WTC11 (cell line): ENCODE measurements at regions not wholly inside any gene's neighbourhood (a gene's known extent, or its start where the extent isn't known, plus 50 kb on each side); places are given as distances from the start of the nearest gene placed in this dataset.

Experiments used
- ATAC-seq: fragments of 200-7000 bp; cut with Tn5 transposase; 2 replicates; pipeline ENCODE4 v1.10.0; 2021; ENCODE audit warnings: mild to moderate bottlenecking, moderate library complexity
- CTCF ChIA-PET: fragments of 300-600 bp; sonication (Branson Sonifier 250); formaldehyde crosslinking; loops from one replicate; lab custom pipeline; 2021; ENCODE audit warnings: antibody characterized with exemption; lab: Charles Lee
- POLR2A ChIA-PET: fragments of 350-600 bp; sonication (Branson Sonifier 250); formaldehyde crosslinking; loops from one replicate; lab custom pipeline; 2021; ENCODE audit warnings: antibody characterized with exemption; lab: Charles Lee
- DNase-seq: peaks from one replicate; pipeline ENCODE4 v3.0.0; 2021; ENCODE audit warnings: low spot score
- H3K27ac Mint-ChIP-seq: 2 replicates; pipeline ENCODE4 v1.8.0; 2021; ENCODE audit warnings: mixed read lengths
- H3K27me3 Mint-ChIP-seq: 2 replicates; pipeline ENCODE4 v1.8.0; 2021; ENCODE audit warnings: low read depth, mild to moderate bottlenecking, moderate library complexity, mixed read lengths
- H3K36me3 Mint-ChIP-seq: 2 replicates; pipeline ENCODE4 v1.8.0; 2021; ENCODE audit warnings: mixed read lengths
- H3K4me1 Mint-ChIP-seq: 2 replicates; pipeline ENCODE4 v1.8.0; 2022; ENCODE audit warnings: mixed read lengths
- H3K4me3 Mint-ChIP-seq: 2 replicates; pipeline ENCODE4 v1.8.0; 2021; ENCODE audit warnings: mild to moderate bottlenecking, moderate library complexity, mixed read lengths
- H3K9me3 Mint-ChIP-seq: 2 replicates; pipeline ENCODE4 v1.8.0; 2021; ENCODE audit warnings: mixed read lengths
- GRHL2 ChIP-seq: fragments of 250-450 bp; sonication (Bioruptor Pico); IDR thresholded peaks from 2 replicates; pipeline ENCODE4 v1.8.0; 2022; ENCODE audit warnings: mild to moderate bottlenecking, moderate library complexity; ENCODE audit not compliant: insufficient replicate concordance, severe bottlenecking
- KAT7 ChIP-seq: sonication (generic); formaldehyde crosslinking; IDR thresholded peaks from 2 replicates; pipeline ENCODE4 v1.8.1; 2023; ENCODE audit warnings: missing genetic modification reagents, mild to moderate bottlenecking, borderline replicate concordance
- RELA ChIP-seq: sonication (generic); formaldehyde crosslinking; IDR thresholded peaks from 2 replicates; pipeline ENCODE4 v1.8.1; 2022; ENCODE audit warnings: missing genetic modification reagents, mild to moderate bottlenecking, borderline replicate concordance
- TCF7 ChIP-seq: sonication (generic); formaldehyde crosslinking; IDR thresholded peaks from 2 replicates; pipeline ENCODE4 v1.8.0; 2022; ENCODE audit warnings: mild to moderate bottlenecking, low read depth, missing genetic modification reagents, moderate library complexity
- TEAD4 ChIP-seq: sonication (generic); formaldehyde crosslinking; IDR thresholded peaks from 2 replicates; pipeline ENCODE4 v1.8.0; 2022; ENCODE audit warnings: mild to moderate bottlenecking, missing genetic modification reagents
- ZNF232 ChIP-seq: sonication (generic); formaldehyde crosslinking; IDR thresholded peaks from 2 replicates; pipeline ENCODE4 v1.8.0; 2022; ENCODE audit warnings: mild to moderate bottlenecking, missing genetic modification reagents
- ZNF671 ChIP-seq: fragments of 250-450 bp; sonication (Bioruptor Pico); IDR thresholded peaks from 2 replicates; pipeline ENCODE4 v1.8.0; 2021; ENCODE audit warnings: mild to moderate bottlenecking
- TF ChIP-seq, protein P1 (sequence below): sonication (generic); formaldehyde crosslinking; IDR thresholded peaks from 2 replicates; pipeline ENCODE4 v1.8.0; 2022; ENCODE audit warnings: missing genetic modification reagents
- TF ChIP-seq, protein P2 (sequence below): sonication (generic); formaldehyde crosslinking; IDR thresholded peaks from 2 replicates; pipeline ENCODE4 v1.8.1; 2022; ENCODE audit warnings: low read depth, mild to moderate bottlenecking, moderate library complexity, missing genetic modification reagents, borderline replicate concordance
- TF ChIP-seq, protein P3 (sequence below): sonication (generic); formaldehyde crosslinking; conservative IDR thresholded peaks from 2 replicates; pipeline ENCODE4 v1.8.1; 2022; ENCODE audit warnings: mild to moderate bottlenecking, missing genetic modification reagents
- TF ChIP-seq, protein P4 (sequence below): sonication (generic); formaldehyde crosslinking; IDR thresholded peaks from 2 replicates; pipeline ENCODE4 v1.8.1; 2022; ENCODE audit warnings: missing genetic modification reagents, borderline replicate concordance
- TF ChIP-seq, protein P5 (sequence below): sonication (generic); formaldehyde crosslinking; conservative IDR thresholded peaks from 2 replicates; pipeline ENCODE4 v1.8.1; 2023; ENCODE audit warnings: mild to moderate bottlenecking, low read depth, missing genetic modification reagents, moderate library complexity
- TF ChIP-seq, protein P6 (sequence below): fragments of 250-450 bp; sonication (Bioruptor Pico); IDR thresholded peaks from 2 replicates; pipeline ENCODE4 v1.9.0; 2021; ENCODE audit warnings: mild to moderate bottlenecking
- TF ChIP-seq, protein P7 (sequence below): sonication (generic); formaldehyde crosslinking; IDR thresholded peaks from 2 replicates; pipeline ENCODE4 v1.8.1; 2023; ENCODE audit warnings: mild to moderate bottlenecking, moderate library complexity, missing genetic modification reagents
- TF ChIP-seq, protein P8 (sequence below): sonication (generic); formaldehyde crosslinking; IDR thresholded peaks from 2 replicates; pipeline ENCODE4 v1.8.1; 2023; ENCODE audit warnings: mild to moderate bottlenecking, missing genetic modification reagents
- TF ChIP-seq, protein P9 (sequence below): sonication (generic); formaldehyde crosslinking; IDR thresholded peaks from 2 replicates; pipeline ENCODE4 v1.8.1; 2022; ENCODE audit warnings: low read depth, missing genetic modification reagents, borderline replicate concordance

DNA sequence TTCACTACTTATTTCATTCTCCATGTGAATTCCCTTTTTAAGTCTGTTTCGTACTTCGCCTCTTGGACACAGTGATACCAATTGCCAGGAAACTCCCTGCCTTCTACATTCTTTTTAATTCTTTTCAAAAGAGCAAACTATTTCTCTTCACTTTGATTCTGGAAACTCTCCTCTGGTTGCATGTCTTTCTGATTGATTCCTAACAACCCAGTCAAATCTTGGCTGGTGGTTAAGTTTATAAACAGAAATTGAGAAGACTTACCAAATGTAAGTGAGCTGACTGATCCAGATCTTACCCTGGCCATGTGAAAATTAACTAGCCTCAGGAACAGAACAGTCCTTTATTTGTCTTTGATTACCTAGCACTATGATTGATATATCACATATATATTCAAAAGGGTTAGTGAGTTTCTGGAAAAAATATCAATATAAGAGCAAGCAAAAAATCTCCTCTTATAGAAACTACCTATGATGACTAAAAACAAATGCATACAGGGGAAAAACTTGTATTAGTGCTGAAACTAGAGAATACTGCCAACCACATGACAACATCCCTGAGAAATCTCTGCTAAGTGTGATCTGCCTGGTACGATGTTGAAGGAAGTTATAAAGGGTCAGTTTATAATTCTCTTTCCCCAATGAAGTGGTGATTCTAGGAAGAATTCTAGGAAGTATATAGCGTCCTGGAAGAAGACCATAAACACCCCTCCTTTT lies 152.6 kb upstream of the HTR2A start:
- Mint-ChIP-seq H3K27me3 (no peaks in the 10 kb centered on the region), H3K36me3 (no peaks in the 10 kb centered on the region), H3K27ac (no peak overlapping the region; the same call in 1 of the 2 replicates), H3K9me3 (no peaks in the 10 kb centered on the region), H3K4me3 (no peak overlapping the region), H3K4me1 (peaks cover 26% of the 10 kb centered on the region)
- POLR2A ChIA-PET = no interaction called here
- TF ChIP-seq, protein P1, sequence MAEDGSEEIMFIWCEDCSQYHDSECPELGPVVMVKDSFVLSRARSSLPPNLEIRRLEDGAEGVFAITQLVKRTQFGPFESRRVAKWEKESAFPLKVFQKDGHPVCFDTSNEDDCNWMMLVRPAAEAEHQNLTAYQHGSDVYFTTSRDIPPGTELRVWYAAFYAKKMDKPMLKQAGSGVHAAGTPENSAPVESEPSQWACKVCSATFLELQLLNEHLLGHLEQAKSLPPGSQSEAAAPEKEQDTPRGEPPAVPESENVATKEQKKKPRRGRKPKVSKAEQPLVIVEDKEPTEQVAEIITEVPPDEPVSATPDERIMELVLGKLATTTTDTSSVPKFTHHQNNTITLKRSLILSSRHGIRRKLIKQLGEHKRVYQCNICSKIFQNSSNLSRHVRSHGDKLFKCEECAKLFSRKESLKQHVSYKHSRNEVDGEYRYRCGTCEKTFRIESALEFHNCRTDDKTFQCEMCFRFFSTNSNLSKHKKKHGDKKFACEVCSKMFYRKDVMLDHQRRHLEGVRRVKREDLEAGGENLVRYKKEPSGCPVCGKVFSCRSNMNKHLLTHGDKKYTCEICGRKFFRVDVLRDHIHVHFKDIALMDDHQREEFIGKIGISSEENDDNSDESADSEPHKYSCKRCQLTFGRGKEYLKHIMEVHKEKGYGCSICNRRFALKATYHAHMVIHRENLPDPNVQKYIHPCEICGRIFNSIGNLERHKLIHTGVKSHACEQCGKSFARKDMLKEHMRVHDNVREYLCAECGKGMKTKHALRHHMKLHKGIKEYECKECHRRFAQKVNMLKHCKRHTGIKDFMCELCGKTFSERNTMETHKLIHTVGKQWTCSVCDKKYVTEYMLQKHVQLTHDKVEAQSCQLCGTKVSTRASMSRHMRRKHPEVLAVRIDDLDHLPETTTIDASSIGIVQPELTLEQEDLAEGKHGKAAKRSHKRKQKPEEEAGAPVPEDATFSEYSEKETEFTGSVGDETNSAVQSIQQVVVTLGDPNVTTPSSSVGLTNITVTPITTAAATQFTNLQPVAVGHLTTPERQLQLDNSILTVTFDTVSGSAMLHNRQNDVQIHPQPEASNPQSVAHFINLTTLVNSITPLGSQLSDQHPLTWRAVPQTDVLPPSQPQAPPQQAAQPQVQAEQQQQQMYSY = no peak
- TF ChIP-seq KAT7 (CRISPR knock-in tag) (no peak), TEAD4 (CRISPR knock-in tag) (no peak)
- TF ChIP-seq, protein P2, sequence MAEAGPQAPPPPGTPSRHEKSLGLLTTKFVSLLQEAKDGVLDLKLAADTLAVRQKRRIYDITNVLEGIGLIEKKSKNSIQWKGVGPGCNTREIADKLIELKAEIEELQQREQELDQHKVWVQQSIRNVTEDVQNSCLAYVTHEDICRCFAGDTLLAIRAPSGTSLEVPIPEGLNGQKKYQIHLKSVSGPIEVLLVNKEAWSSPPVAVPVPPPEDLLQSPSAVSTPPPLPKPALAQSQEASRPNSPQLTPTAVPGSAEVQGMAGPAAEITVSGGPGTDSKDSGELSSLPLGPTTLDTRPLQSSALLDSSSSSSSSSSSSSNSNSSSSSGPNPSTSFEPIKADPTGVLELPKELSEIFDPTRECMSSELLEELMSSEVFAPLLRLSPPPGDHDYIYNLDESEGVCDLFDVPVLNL (CRISPR knock-in tag) = no peak
- TF ChIP-seq, protein P3, sequence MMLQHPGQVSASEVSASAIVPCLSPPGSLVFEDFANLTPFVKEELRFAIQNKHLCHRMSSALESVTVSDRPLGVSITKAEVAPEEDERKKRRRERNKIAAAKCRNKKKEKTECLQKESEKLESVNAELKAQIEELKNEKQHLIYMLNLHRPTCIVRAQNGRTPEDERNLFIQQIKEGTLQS = no peak
- TF ChIP-seq, protein P4, sequence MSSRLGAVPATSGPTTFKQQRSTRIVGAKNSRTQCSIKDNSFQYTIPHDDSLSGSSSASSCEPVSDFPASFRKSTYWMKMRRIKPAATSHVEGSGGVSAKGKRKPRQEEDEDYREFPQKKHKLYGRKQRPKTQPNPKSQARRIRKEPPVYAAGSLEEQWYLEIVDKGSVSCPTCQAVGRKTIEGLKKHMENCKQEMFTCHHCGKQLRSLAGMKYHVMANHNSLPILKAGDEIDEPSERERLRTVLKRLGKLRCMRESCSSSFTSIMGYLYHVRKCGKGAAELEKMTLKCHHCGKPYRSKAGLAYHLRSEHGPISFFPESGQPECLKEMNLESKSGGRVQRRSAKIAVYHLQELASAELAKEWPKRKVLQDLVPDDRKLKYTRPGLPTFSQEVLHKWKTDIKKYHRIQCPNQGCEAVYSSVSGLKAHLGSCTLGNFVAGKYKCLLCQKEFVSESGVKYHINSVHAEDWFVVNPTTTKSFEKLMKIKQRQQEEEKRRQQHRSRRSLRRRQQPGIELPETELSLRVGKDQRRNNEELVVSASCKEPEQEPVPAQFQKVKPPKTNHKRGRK (CRISPR knock-in tag) = no peak
- TF ChIP-seq, protein P5, sequence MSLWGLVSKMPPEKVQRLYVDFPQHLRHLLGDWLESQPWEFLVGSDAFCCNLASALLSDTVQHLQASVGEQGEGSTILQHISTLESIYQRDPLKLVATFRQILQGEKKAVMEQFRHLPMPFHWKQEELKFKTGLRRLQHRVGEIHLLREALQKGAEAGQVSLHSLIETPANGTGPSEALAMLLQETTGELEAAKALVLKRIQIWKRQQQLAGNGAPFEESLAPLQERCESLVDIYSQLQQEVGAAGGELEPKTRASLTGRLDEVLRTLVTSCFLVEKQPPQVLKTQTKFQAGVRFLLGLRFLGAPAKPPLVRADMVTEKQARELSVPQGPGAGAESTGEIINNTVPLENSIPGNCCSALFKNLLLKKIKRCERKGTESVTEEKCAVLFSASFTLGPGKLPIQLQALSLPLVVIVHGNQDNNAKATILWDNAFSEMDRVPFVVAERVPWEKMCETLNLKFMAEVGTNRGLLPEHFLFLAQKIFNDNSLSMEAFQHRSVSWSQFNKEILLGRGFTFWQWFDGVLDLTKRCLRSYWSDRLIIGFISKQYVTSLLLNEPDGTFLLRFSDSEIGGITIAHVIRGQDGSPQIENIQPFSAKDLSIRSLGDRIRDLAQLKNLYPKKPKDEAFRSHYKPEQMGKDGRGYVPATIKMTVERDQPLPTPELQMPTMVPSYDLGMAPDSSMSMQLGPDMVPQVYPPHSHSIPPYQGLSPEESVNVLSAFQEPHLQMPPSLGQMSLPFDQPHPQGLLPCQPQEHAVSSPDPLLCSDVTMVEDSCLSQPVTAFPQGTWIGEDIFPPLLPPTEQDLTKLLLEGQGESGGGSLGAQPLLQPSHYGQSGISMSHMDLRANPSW = no peak
- ATAC-seq = no peak
- no peak for DNase-seq
- CTCF ChIA-PET = no interaction called here

DNA sequence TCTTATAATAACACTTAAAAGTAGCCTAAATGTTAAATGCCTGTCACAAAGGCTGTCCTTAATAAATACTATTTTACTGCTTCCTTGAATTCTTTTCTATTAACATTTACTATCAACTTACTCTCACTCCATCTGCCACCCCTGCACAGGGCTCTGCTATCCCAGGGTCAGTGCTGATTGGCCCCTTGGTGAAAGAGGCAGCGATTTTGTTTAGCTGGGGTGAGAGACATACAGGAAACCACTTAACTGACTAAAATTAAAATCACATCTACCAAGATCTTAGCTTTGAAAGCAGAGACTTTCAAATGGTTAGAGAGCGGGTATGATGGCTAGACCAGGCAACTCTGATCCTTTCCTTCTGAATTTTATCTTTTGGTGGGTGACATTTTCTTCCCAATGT lies 149.9 kb upstream of the HTR2A start:
- no peak for DNase-seq
- no peaks in the 10 kb centered on the region for H3K27me3 Mint-ChIP-seq
- POLR2A ChIA-PET = no interaction called here
- H3K4me3 Mint-ChIP-seq = no peak overlapping the region
- ATAC-seq = no peak
- H3K9me3 Mint-ChIP-seq = no peaks in the 10 kb centered on the region
- no peaks in the 10 kb centered on the region for H3K36me3 Mint-ChIP-seq
- no peak overlapping the region for H3K27ac Mint-ChIP-seq
- CTCF ChIA-PET = interaction anchor here (0.8 to 1.1 kb wide), 2 partner anchors 85 to 548 kb away, joined by 3 read pairs; no protein-coding TSS in a partner anchor
- H3K4me1 Mint-ChIP-seq = peaks cover 26% of the 10 kb centered on the region
- TF ChIP-seq ZNF232 (CRISPR knock-in tag) (no peak), ZNF671 (CRISPR knock-in tag) (no peak), TCF7 (CRISPR knock-in tag) (no peak), RELA (CRISPR knock-in tag) (no peak), TEAD4 (CRISPR knock-in tag) (no peak), GRHL2 (CRISPR knock-in tag) (no peak)
- TF ChIP-seq, protein P6, sequence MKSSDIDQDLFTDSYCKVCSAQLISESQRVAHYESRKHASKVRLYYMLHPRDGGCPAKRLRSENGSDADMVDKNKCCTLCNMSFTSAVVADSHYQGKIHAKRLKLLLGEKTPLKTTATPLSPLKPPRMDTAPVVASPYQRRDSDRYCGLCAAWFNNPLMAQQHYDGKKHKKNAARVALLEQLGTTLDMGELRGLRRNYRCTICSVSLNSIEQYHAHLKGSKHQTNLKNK = no peak
- TF ChIP-seq, protein P7, sequence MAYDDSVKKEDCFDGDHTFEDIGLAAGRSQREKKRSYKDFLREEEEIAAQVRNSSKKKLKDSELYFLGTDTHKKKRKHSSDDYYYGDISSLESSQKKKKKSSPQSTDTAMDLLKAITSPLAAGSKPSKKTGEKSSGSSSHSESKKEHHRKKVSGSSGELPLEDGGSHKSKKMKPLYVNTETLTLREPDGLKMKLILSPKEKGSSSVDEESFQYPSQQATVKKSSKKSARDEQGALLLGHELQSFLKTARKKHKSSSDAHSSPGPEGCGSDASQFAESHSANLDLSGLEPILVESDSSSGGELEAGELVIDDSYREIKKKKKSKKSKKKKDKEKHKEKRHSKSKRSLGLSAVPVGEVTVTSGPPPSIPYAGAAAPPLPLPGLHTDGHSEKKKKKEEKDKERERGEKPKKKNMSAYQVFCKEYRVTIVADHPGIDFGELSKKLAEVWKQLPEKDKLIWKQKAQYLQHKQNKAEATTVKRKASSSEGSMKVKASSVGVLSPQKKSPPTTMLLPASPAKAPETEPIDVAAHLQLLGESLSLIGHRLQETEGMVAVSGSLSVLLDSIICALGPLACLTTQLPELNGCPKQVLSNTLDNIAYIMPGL = no peak
- TF ChIP-seq, protein P8, sequence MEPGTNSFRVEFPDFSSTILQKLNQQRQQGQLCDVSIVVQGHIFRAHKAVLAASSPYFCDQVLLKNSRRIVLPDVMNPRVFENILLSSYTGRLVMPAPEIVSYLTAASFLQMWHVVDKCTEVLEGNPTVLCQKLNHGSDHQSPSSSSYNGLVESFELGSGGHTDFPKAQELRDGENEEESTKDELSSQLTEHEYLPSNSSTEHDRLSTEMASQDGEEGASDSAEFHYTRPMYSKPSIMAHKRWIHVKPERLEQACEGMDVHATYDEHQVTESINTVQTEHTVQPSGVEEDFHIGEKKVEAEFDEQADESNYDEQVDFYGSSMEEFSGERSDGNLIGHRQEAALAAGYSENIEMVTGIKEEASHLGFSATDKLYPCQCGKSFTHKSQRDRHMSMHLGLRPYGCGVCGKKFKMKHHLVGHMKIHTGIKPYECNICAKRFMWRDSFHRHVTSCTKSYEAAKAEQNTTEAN (CRISPR knock-in tag) = no peak
- TF ChIP-seq, protein P9, sequence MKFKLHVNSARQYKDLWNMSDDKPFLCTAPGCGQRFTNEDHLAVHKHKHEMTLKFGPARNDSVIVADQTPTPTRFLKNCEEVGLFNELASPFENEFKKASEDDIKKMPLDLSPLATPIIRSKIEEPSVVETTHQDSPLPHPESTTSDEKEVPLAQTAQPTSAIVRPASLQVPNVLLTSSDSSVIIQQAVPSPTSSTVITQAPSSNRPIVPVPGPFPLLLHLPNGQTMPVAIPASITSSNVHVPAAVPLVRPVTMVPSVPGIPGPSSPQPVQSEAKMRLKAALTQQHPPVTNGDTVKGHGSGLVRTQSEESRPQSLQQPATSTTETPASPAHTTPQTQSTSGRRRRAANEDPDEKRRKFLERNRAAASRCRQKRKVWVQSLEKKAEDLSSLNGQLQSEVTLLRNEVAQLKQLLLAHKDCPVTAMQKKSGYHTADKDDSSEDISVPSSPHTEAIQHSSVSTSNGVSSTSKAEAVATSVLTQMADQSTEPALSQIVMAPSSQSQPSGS (CRISPR knock-in tag) = no peak
- TF ChIP-seq, protein P4 (CRISPR knock-in tag) = no peak
